Caco-2 (cell line): ENCODE measurements at regions not wholly inside any gene's neighbourhood (a gene's known extent, or its start where the extent isn't known, plus 50 kb on each side); places are given as distances from the start of the nearest gene placed in this dataset.

Source experiments
- BruUV-seq: library from RNA; stranded (reverse); fragments of 400-500 nt; replicated peaks from 2 replicates; lab custom pipeline; 2021; lab: Mats Ljungman, UMichigan
- CTCF ChIA-PET: fragments of 300-600 bp; sonication (Branson Sonifier 250); formaldehyde crosslinking; loops from one replicate; lab custom pipeline; 2022; ENCODE audit warnings: antibody characterized with exemption; lab: Charles Lee
- POLR2A ChIA-PET: fragments of 300-600 bp; sonication (Branson Sonifier 250); formaldehyde crosslinking; loops from one replicate; lab custom pipeline; 2022; ENCODE audit warnings: antibody characterized with exemption; lab: Charles Lee
- DNase-seq, 2 experiments: peaks; one replicate each; pipeline versions ENCODE4 v3.0.0 to v3.0.0-alpha.2; 2020 to 2022
- H3K27me3 ChIP-seq: replicated peaks from 2 replicates; pipeline ENCODE4 v1.6.0; 2011; ENCODE audit warnings: low read length; ENCODE audit not compliant: control insufficient read depth, insufficient read depth
- H3K36me3 ChIP-seq: 2 replicates; pipeline ENCODE4 v1.5.1; 2011; ENCODE audit warnings: low read length; ENCODE audit not compliant: control insufficient read depth, insufficient read depth
- H3K4me1 ChIP-seq: fragments of 250-450 bp; sonication (Bioruptor Pico); 2 replicates; pipeline ENCODE4 v1.5.1; 2020; ENCODE audit warnings: mild to moderate bottlenecking
- H3K4me3 ChIP-seq: 2 replicates; pipeline ENCODE4 v1.5.1; 2011; ENCODE audit warnings: low read depth, mild to moderate bottlenecking, control low read depth, low read length
- H3K9me3 ChIP-seq: fragments of 250-450 bp; sonication (Bioruptor Pico); 2 replicates; pipeline ENCODE4 v1.5.1; 2020; ENCODE audit warnings: mild to moderate bottlenecking, moderate library complexity
- H3K27ac Mint-ChIP-seq: one replicate; pipeline ENCODE4 v1.8.0; 2022; ENCODE audit warnings: mixed read lengths; ENCODE audit not compliant: unreplicated experiment
- H3K27me3 Mint-ChIP-seq: one replicate; pipeline ENCODE4 v1.8.0; 2022; ENCODE audit warnings: mixed read lengths; ENCODE audit not compliant: insufficient read depth, unreplicated experiment
- H3K36me3 Mint-ChIP-seq: one replicate; pipeline ENCODE4 v1.8.0; 2022; ENCODE audit warnings: mild to moderate bottlenecking, mixed read lengths; ENCODE audit not compliant: insufficient read depth, unreplicated experiment
- H3K4me1 Mint-ChIP-seq: one replicate; pipeline ENCODE4 v1.8.0; 2022; ENCODE audit warnings: low read depth, mixed read lengths; ENCODE audit not compliant: unreplicated experiment
- H3K4me3 Mint-ChIP-seq: one replicate; pipeline ENCODE4 v1.8.0; 2022; ENCODE audit warnings: mild to moderate bottlenecking, moderate library complexity, mixed read lengths; ENCODE audit not compliant: unreplicated experiment
- H3K9me3 Mint-ChIP-seq: one replicate; pipeline ENCODE4 v1.8.0; 2022; ENCODE audit warnings: mixed read lengths; ENCODE audit not compliant: unreplicated experiment
- intact Hi-C: fragments of 100-400 bp; cut with micrococcal nuclease; formaldehyde crosslinking; loops from one replicate; pipeline ENCODE4 v1.10.0; 2022; ENCODE audit not compliant: unreplicated experiment
- TF ChIP-seq, protein P1 (sequence below), 2 experiments: fragments of 200-600 bp in 1 of 2; IDR thresholded peaks; 1 replicate in 1 of 2; 2 replicates in 1 of 2; pipeline versions ENCODE4 v1.5.1 to v1.8.0; 2011 to 2022; ENCODE audit warnings: antibody characterized with exemption in 1 of 2, control low read depth in 1 of 2, inconsistent platforms in 1 of 2, low read depth in 1 of 2, low read length in 1 of 2, mild to moderate bottlenecking in 1 of 2, moderate library complexity in 1 of 2; ENCODE audit not compliant: insufficient read depth in 1 of 2, severe bottlenecking in 1 of 2, unreplicated experiment in 1 of 2

DNA sequence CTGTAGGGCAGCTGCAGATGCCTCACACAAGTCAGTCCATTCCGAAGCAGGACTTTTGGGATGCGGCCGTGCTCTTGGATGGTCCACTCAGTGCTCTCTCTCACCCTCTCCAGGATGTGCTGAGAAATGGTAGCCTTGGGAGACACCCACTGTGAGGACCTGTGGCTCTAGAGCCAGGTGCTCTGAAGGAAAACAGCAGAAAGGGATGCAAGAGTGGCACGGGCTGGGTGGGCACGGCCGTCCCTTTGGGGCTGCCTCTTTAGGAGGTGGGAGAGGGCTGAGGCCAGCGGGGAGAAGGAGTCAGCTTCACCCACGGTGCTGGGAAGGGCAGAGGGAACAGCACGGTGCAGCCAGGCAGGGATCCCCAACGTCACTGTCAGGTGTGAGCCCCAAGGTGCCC, 106.1 kb downstream of the RIPK4 start:
- no peaks in the 10 kb centered on the region for H3K27me3 ChIP-seq
- no peaks in the 10 kb centered on the region for H3K9me3 ChIP-seq
- H3K27ac Mint-ChIP-seq: no peak overlapping the region
- no peak overlapping the region for H3K4me3 Mint-ChIP-seq
- no peaks in the 10 kb centered on the region for H3K27me3 Mint-ChIP-seq
- intact Hi-C loops: loop anchor here (1.0 kb wide), 1 partner anchor 48 kb away; no protein-coding TSS in a partner anchor
- H3K4me3 ChIP-seq: no peak overlapping the region
- H3K9me3 Mint-ChIP-seq: no peaks in the 10 kb centered on the region
- ChIA-PET POLR2A (no interaction called here), CTCF (no interaction called here)
- peaks cover 42% of the 10 kb centered on the region for H3K4me1 Mint-ChIP-seq
- no peaks in the 10 kb centered on the region for H3K36me3 ChIP-seq
- TF ChIP-seq, protein P1, sequence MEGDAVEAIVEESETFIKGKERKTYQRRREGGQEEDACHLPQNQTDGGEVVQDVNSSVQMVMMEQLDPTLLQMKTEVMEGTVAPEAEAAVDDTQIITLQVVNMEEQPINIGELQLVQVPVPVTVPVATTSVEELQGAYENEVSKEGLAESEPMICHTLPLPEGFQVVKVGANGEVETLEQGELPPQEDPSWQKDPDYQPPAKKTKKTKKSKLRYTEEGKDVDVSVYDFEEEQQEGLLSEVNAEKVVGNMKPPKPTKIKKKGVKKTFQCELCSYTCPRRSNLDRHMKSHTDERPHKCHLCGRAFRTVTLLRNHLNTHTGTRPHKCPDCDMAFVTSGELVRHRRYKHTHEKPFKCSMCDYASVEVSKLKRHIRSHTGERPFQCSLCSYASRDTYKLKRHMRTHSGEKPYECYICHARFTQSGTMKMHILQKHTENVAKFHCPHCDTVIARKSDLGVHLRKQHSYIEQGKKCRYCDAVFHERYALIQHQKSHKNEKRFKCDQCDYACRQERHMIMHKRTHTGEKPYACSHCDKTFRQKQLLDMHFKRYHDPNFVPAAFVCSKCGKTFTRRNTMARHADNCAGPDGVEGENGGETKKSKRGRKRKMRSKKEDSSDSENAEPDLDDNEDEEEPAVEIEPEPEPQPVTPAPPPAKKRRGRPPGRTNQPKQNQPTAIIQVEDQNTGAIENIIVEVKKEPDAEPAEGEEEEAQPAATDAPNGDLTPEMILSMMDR (IDR thresholded peaks at IDR 0.05; ENCODE audit: insufficient read depth in 1 of 2, low read depth in 1 of 2, low read length in 1 of 2, severe bottlenecking in 1 of 2, unreplicated experiment in 1 of 2): no peak
- peaks cover 9% of the 10 kb centered on the region for H3K36me3 Mint-ChIP-seq
- peak in 1 of 2 experiments; percentile 22 for DNase-seq
- peaks cover 41% of the 10 kb centered on the region for H3K4me1 ChIP-seq
- BruUV-seq: no TSS peak

DNA sequence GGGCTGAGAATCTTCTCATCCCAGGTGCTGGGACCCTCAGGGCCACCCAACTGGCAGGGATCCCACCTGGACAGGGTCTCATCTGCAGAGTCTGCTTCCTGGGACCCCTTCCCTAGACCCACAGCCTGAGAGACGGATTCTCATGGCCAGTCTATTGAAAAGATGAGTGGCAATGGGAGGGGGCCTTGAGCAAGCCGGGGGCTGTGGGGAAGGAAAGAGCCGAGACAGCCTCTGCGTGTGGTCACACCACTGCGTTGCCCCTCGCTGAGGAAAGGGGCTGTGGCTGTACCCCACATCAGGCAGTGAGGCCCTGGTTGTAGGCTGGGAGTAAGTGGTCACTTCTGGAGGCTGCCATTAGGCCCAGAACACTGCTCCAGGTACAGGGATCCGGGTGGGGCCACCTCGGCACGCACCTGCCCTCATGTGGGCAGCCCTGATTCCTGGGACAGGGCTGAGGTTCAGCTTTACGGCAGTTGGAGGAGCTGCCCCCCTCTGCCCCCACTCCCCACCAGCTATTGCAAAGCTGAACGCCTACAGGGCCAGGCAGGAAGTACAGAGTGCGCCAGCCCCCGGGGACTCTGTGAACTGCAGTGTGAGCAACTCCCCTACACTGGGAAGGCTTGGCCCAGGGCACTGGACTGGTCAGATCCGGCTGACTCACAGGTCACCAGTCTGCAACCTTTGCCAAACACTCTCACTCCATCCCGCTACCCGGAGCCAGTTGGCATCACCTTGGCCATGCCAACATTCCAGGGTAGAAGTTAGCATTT, 106.9 kb downstream of the RIPK4 start:
- BruUV-seq: no TSS peak
- CTCF ChIA-PET: interaction anchor here (0.6 kb wide), 1 partner anchor 757 kb away, joined by 3 read pairs; no protein-coding TSS in a partner anchor
- Histone ChIP-seq H3K4me3 (no peak overlapping the region), H3K4me1 (peaks cover 34% of the 10 kb centered on the region), H3K36me3 (no peaks in the 10 kb centered on the region), H3K9me3 (no peaks in the 10 kb centered on the region), H3K27me3 (no peaks in the 10 kb centered on the region)
- no peaks in the 10 kb centered on the region for H3K9me3 Mint-ChIP-seq
- H3K36me3 Mint-ChIP-seq: peaks cover 7% of the 10 kb centered on the region
- peak in 1 of 2 experiments; percentile 31 for DNase-seq
- H3K4me3 Mint-ChIP-seq: no peak overlapping the region
- POLR2A ChIA-PET: no interaction called here
- H3K4me1 Mint-ChIP-seq: peaks cover 40% of the 10 kb centered on the region
- H3K27ac Mint-ChIP-seq: peak overlapping the region; percentile 60
- H3K27me3 Mint-ChIP-seq: no peaks in the 10 kb centered on the region
- intact Hi-C loops: loop anchor here (1.0 kb wide), 1 partner anchor 48 kb away; no protein-coding TSS in a partner anchor
- TF ChIP-seq, protein P1 (IDR thresholded peaks at IDR 0.05; ENCODE audit: insufficient read depth in 1 of 2, low read depth in 1 of 2, low read length in 1 of 2, severe bottlenecking in 1 of 2, unreplicated experiment in 1 of 2): no peak

DNA sequence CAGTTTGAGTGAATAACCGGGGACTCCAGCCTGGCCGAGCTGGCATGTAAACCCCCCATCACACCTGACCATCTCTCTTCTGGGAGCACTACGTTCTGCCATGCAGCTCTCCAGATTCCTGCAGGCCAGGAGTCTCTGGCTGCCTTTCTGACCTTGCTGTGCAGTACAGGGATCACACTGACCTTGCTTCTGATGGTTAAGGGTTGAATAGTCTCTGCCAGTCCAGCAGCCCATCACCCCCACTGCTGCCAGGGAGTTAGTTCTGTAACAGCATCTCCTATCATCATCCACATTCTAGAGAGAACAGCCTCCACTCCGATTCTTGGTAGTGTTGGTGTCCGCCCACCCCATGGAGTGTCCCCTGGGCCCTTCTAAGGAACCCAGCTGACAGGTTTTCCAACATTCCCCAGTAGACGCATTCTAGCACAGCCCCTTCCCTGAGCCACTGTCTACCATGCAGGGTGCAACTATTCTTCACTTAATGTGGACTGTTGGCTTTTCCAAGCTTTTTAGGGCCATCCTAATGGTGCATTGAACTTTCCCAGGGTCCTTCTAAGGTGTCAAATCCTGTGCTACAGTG, 109.8 kb downstream of the RIPK4 start:
- H3K4me1 Mint-ChIP-seq: peaks cover 14% of the 10 kb centered on the region
- H3K27me3 Mint-ChIP-seq: no peaks in the 10 kb centered on the region
- intact Hi-C loops: no loop called here
- Histone ChIP-seq H3K36me3 (no peaks in the 10 kb centered on the region), H3K4me1 (peaks cover 21% of the 10 kb centered on the region), H3K4me3 (no peak overlapping the region), H3K9me3 (no peaks in the 10 kb centered on the region; the same call in 1 of the 2 replicates), H3K27me3 (no peaks in the 10 kb centered on the region)
- peak; percentile 59 to 66 for DNase-seq
- H3K4me3 Mint-ChIP-seq: peak overlapping the region; percentile 12
- H3K9me3 Mint-ChIP-seq: no peaks in the 10 kb centered on the region
- TF ChIP-seq, protein P1 (IDR thresholded peaks at IDR 0.05; ENCODE audit: insufficient read depth in 1 of 2, low read depth in 1 of 2, low read length in 1 of 2, severe bottlenecking in 1 of 2, unreplicated experiment in 1 of 2): no peak
- ChIA-PET CTCF (no interaction called here), POLR2A (no interaction called here)
- no peak overlapping the region for H3K27ac Mint-ChIP-seq
- no TSS peak for BruUV-seq
- H3K36me3 Mint-ChIP-seq: no peaks in the 10 kb centered on the region
